ENCODE measurements at regions not wholly inside any gene's neighbourhood (a gene's known extent, or its start where the extent isn't known, plus 50 kb on each side); places are given as distances from the start of the nearest gene placed in this dataset.
"Not testable (repeated sequence)": the region's sequence is repeated elsewhere in the genome, so short reads cannot be mapped to it uniquely, and the experiment has no call there.

DNA sequence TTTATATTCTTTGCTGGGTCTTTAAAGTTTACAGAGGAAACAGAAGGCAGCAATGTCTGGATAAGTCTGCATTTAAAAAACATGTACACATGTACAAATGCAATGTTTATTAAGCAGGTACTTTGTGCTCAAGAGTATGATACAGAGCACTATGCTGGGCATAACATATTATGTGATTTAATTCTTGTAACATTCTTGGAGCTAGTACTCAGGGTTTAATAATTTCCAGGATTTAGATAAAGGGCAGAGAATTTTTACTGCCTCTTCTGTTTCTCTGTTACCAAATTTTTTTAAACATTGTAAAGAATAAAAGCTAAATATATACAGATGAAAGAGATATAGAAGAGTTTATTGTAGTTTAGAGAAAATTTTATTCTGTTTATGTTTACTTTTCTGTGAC, 152.7 kb downstream of the ZNF737 start:
- H3K9me3 ChIP-seq, result no peaks in the 10 kb centered on the region; the same call in 1 of the 2 replicates
- no peaks in the 10 kb centered on the region for H3K27me3 ChIP-seq
- TF ChIP-seq, protein P1, sequence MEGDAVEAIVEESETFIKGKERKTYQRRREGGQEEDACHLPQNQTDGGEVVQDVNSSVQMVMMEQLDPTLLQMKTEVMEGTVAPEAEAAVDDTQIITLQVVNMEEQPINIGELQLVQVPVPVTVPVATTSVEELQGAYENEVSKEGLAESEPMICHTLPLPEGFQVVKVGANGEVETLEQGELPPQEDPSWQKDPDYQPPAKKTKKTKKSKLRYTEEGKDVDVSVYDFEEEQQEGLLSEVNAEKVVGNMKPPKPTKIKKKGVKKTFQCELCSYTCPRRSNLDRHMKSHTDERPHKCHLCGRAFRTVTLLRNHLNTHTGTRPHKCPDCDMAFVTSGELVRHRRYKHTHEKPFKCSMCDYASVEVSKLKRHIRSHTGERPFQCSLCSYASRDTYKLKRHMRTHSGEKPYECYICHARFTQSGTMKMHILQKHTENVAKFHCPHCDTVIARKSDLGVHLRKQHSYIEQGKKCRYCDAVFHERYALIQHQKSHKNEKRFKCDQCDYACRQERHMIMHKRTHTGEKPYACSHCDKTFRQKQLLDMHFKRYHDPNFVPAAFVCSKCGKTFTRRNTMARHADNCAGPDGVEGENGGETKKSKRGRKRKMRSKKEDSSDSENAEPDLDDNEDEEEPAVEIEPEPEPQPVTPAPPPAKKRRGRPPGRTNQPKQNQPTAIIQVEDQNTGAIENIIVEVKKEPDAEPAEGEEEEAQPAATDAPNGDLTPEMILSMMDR (IDR thresholded peaks at IDR 0.05; ENCODE audit: low read depth, low read length), result no peak
- H3K4me3 ChIP-seq (ENCODE audit: low read depth, low read length), result no peak overlapping the region
- no peaks in the 10 kb centered on the region for H3K36me3 ChIP-seq
- H3K4me1 ChIP-seq, result no peaks in the 10 kb centered on the region
- DNase-seq, result no peak

DNA sequence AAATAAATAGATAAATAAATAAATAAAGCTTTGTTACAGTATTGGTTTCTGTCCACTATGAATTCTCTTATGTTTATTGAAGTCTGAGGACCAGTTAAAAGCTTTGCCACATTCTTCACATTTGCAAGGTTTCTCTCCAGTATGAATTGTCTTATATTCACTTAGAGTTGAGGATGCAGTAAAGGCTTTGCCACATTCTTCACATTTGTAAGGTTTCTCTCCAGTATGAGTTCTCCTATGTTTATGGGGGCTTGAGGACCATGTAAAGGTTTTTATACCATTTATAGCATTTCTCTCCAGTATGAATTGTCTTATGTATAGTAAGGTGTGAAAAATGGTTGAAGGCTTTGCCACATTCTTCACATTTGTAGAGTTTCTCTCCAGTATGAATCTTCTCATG, 168.3 kb downstream of the ZNF737 start:
- Histone ChIP-seq H3K36me3 (no peaks in the 10 kb centered on the region), H3K4me1 (no peaks in the 10 kb centered on the region), H3K27me3 (no peaks in the 10 kb centered on the region), H3K4me3 (ENCODE audit: low read depth, low read length) (no peak overlapping the region), H3K9me3 (no peaks in the 10 kb centered on the region; the same call in 1 of the 2 replicates)
- TF ChIP-seq, protein P1 (IDR thresholded peaks at IDR 0.05; ENCODE audit: low read depth, low read length), result no peak
- no peak for DNase-seq

DNA sequence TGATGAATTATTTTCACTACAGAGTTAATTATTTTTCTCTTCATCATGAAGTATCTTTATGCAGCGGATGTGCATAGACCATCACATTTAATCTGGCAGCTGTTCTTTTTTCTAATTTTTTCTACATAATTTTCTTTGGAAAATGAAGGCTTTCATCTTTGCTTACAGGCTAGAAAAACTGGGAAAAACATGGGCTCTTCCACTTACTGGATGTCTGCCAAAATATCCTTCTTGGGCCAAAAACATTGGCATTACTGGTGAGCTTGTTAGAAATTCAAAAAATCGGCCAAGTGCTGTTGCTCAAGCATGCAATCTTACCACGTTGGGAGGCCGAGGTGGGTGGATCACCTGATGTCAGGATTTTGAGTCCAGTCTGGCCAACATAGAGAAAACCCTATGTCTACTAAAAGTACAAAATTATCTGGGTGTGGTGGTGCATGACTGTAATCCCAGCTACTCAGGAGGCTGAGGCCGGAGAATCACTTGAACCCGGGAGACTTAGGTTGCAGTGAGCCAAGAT, 176.8 kb downstream of the ZNF737 start:
- TF ChIP-seq, protein P1 (IDR thresholded peaks at IDR 0.05; ENCODE audit: low read depth, low read length), result no peak
- Histone ChIP-seq H3K36me3 (no peaks in the 10 kb centered on the region), H3K4me3 (ENCODE audit: low read depth, low read length) (no peak overlapping the region), H3K4me1 (no peaks in the 10 kb centered on the region), H3K9me3 (no peaks in the 10 kb centered on the region; the same call in 1 of the 2 replicates), H3K27me3 (no peaks in the 10 kb centered on the region)
- no peak for DNase-seq

DNA sequence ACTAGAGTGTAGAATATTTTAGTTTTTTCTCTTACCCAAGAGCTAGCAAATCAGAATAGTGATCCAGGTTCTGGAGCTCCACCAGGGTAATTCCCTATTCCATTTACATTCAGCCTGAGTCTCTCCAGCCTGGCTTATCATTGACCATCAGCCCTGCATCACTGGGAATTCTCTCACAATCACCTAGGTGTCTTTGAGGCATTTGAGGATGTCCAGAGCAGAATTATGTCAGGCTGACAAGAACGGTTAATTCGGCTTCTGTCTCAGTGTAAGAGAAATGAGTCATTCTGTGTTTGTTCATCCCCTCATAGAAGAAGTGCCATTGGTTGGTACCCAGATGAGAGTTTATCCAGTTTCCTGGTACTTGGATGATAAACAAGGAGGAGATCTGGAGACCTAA, 180.5 kb downstream of the ZNF737 start:
- no peaks in the 10 kb centered on the region; the same call in 1 of the 2 replicates for H3K9me3 ChIP-seq
- TF ChIP-seq, protein P1 (IDR thresholded peaks at IDR 0.05; ENCODE audit: low read depth, low read length), result no peak
- H3K27me3 ChIP-seq, result no peaks in the 10 kb centered on the region
- no peaks in the 10 kb centered on the region for H3K4me1 ChIP-seq
- no peaks in the 10 kb centered on the region for H3K36me3 ChIP-seq
- H3K4me3 ChIP-seq (ENCODE audit: low read depth, low read length), result no peak overlapping the region
- no peak for DNase-seq

DNA sequence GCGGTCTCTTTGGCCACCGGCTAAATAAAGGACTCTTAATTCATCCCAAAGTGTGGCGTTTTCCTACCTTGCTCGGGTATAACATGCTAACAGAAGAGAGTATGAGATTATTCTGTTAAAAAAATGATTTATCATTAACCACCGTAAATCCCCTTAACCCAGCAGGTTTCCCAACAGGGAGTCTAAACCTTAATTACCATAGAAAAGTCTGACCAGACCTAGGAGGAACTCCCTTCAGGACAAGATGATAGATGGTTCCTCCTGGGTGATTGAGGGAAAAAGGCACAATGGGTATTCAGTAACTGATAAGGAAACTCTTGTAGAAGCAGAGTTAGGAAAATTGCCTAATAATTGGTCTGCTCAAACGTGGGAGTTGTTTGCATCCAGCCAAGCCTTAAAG, 193.7 kb downstream of the ZNF737 start:
- no peaks in the 10 kb centered on the region for H3K4me1 ChIP-seq
- no peaks in the 10 kb centered on the region for H3K27me3 ChIP-seq
- DNase-seq, result no peak
- TF ChIP-seq, protein P1 (IDR thresholded peaks at IDR 0.05; ENCODE audit: low read depth, low read length), result no peak
- no peaks in the 10 kb centered on the region for H3K9me3 ChIP-seq
- H3K36me3 ChIP-seq, result no peaks in the 10 kb centered on the region
- H3K4me3 ChIP-seq (ENCODE audit: low read depth, low read length), result no peak overlapping the region

DNA sequence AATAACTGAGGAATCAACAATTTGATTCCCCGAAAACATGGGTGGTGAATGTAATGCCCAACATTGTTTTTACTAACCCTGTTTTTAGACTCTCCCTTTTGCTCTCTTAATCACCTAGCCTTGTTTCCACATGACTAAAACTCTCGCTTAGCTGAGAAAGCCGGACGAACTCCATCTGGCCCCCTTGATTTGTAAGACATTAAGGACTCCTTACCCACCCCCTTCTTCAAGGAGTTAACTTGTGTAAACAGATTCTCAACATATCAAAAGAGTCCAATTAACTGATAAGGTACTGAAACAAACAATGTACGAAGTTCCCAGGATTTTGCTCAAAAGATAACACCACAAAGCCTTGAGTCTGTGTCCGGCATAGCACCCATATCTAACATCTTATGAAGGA, 194.3 kb downstream of the ZNF737 start:
- DNase-seq; H3K4me3 ChIP-seq (ENCODE audit: low read depth, low read length); H3K4me1 ChIP-seq; H3K27me3 ChIP-seq; H3K9me3 ChIP-seq; H3K36me3 ChIP-seq: not testable (repeated sequence)

All from BE2C (cell line).